GM21423 (cell line): ENCODE measurements at regions not wholly inside any gene's neighbourhood (a gene's known extent, or its start where the extent isn't known, plus 50 kb on each side); places are given as distances from the start of the nearest gene placed in this dataset.

Source experiments
- ATAC-seq: cut with Tn5 transposase; IDR thresholded peaks from one replicate; pipeline ENCODE4 v1.9.1; 2021; ENCODE audit warnings: mild to moderate bottlenecking, moderate library complexity; ENCODE audit not compliant: unreplicated experiment

- no peak for ATAC-seq
These were observed 217.5 kb downstream of the SOX9 start for GRCh38 chr17:72338304-72338703.

GRCh38 chr17:72338847-72339790 lies 218.3 kb downstream of the SOX9 start:
- no peak for ATAC-seq

- ATAC-seq = no peak
These were observed 220.0 kb downstream of the SOX9 start for GRCh38 chr17:72340836-72341235.

GRCh38 chr17:72342061-72342460 lies 221.2 kb downstream of the SOX9 start:
- no peak for ATAC-seq

DNA sequence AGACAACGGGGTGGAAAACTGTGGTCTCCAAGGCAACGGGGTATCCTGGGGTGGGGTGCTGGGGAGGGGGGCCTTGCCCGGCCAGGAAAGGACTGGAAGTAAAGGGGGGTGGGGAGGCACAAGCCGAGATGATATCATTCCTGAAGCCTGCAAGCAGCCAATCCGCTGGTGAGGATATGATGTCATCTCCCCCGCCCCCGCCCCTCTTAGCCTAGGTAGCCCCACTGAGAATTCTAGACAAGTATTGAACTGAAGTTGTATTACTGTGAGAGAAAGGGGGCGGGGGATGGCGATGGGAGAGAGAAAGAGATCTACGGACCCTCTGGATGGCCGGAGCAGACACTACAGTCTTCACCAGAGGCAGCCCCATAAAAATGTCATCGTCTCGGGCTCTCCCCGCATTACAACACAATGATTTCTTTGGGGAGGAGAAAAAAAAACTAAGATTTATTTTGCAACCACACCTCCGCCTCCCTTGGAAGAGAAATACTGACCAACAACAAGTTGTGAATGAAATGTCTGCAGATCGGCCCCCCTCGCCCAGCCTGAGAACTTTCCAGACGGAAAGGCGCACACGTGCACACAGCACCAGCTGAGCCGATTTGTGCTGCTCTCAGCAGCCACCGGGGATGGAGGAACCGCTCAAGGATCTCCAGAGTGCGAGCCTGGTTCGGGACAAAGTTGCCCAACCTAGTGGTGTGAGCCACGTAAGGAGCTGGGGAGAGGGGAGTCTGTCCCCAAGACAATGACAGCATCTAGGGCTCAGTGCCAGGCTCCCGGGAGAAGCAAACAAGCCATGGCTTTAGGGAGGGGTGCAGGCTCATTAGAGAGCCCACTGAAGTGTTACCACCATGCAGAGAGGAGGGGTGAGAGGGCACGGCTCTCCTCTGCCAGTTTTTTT lies 222.1 kb downstream of the SOX9 start:
- no peak for ATAC-seq

DNA sequence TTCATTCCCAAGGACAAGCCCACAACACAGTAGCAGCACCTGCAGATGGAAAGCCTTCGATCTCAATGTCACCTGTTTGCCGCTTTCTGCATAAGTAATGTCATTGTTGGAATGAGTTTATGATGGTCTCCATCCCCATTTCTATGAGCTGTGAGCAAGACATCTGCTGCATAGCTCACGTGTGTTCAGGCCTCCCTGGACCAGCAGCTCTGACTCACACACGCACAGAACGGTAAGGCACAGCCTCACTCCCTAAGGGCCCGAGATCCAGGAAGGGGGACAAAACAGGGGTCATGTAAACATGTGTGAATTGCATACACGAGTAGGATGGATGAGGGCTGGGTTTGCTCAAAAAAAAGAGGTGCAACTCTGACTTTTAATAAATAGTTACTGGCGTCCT lies 223.1 kb downstream of the SOX9 start:
- no peak for ATAC-seq

DNA sequence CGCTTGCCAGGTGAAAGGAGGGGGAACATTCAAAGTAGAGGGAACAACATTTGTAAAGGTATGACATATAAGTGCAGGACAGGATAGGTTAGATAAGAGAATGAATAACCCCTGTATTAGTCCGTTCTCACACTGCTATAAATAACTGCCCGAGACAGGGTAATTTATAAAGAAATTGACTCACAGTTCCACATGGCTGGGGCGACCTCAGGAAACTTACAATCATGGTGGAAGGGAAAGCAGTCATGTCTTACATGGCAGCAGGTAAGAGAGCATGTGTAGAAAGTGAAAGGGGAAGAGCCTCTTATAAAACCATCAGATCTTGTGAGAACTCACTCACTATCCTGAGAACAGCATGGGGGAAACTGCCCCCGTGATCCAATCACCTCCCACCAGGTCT lies 223.8 kb downstream of the SOX9 start:
- ATAC-seq = no peak

- no peak for ATAC-seq
These were observed 224.3 kb downstream of the SOX9 start for GRCh38 chr17:72345088-72345487.

GRCh38 chr17:72345536-72345935 lies 224.7 kb downstream of the SOX9 start:
- no peak for ATAC-seq

DNA sequence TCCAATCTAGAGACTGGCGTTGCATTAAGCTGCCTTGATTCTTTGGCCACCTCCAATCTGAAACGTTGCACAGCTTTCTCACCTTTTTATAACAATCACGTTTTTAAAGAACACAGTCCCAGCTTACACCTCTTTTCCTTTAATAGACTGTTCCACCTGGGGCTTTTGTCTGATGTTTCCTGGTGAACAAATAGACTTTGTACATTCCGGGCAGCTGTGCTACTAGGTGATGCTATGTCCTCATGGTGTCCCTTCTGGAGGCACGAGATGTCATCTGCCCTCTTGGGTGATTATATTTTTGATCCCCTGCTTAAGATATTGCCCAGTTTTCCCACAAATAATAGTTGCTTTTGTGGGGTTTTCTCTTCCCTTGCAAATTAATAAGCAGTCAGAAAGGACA lies 225.5 kb downstream of the SOX9 start:
- no peak for ATAC-seq

- no peak for ATAC-seq
These were observed 228.2 kb downstream of the SOX9 start for GRCh38 chr17:72349011-72349410.

DNA sequence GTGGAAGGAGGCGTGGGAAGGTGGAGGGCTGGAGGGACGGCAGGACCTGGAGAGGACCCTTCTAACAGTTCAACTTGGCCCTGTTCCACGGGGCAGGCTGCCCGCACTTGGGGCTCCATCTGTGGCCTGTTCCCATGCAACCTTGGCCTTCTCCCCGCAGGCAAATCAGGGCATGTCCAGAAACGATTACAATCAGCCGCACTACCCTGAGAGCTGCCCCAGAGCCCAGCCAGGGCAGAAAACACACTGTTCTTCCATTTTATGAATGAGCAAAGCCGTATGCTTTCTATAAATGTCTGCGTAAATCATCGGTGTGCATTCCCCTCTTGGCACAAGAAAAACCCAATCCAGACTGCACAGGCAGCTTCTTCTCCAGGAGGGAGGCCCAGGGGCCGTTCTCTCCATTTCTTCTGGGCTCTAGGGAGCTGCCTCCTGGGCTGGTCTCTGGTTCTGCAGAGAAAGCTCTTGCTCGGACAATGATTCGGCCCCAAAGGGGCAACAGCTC lies 228.7 kb downstream of the SOX9 start:
- no peak for ATAC-seq

DNA sequence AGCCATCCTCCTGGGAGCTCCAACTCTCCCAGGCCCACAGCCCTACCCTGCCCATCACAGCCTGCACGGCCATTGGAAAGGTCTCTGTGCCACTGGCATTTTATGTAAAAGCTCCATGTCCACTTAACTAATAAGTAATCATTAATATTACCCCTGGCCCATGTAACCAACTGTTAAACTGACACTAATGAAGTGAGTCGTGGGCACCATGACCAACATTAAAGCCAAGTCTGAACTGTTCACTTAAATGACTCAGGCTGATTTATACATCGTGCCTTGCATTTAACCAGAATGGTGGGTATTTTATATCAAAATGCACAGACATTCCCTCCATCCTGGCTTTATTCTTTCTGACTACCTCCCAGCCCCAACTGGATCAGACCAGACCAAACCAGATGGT lies 229.3 kb downstream of the SOX9 start:
- ATAC-seq = no peak

DNA sequence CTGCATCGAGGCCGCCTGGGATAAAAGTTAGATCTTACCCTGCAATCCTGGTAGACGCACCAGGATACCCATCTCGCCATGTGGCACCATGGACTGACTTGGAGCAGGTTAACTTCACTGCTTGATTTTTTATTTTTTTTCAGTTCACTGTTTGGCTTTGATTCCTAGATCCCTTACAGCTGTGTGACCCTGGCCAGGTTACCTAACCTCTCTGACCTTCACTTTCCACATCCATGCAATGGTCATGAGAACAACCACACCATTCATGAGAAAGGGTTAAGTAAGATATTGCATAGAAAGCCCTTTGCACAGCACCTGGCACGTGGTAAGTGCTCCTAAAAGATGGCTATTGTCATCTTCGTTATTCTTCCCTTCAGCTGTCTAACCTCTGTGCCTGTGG lies 230.5 kb downstream of the SOX9 start:
- no peak for ATAC-seq

DNA sequence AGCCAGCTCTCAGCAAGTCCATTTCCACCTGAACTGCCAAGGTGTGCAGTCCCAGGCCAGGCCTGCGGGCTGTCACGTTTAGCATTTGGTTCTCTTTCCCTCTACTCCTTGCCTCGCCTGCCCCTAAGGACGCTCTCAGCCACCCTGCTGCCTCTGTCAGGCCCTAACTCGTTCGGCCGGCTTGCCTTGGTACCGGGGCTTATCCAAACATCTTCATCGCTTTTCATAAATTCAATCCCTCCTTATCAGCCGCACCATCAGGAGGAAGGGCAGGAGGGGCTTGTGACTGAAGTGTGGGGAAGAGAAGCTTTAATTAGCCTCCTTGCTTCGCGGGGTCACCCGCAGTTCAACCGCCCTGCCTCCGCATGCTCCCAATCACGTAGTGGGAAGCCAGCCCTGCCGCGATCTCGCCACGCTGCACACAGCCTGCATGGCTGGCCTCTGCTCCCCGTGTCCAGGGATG lies 231.1 kb downstream of the SOX9 start:
- ATAC-seq = no peak

DNA sequence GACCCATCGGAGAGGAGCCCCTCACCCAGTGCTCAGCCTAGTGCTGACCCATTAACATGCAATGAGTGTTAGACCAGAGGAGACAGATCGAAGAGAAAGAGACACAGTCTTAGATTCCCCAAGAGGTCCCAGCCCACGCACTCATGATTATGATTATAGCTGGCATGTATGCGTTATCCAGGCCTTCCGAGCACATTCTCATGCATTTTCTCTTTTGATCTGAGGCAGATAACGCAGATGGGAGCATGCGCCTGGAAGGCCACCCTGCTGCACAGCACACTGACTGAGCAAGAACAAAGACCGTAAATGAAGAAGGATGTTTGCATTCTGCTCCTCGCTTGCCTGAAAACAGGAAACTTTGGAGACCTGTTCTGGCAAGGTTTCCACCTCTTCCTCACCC lies 232.7 kb downstream of the SOX9 start:
- no peak for ATAC-seq

GRCh38 chr17:72354071-72354470 lies 233.3 kb downstream of the SOX9 start:
- no peak for ATAC-seq

DNA sequence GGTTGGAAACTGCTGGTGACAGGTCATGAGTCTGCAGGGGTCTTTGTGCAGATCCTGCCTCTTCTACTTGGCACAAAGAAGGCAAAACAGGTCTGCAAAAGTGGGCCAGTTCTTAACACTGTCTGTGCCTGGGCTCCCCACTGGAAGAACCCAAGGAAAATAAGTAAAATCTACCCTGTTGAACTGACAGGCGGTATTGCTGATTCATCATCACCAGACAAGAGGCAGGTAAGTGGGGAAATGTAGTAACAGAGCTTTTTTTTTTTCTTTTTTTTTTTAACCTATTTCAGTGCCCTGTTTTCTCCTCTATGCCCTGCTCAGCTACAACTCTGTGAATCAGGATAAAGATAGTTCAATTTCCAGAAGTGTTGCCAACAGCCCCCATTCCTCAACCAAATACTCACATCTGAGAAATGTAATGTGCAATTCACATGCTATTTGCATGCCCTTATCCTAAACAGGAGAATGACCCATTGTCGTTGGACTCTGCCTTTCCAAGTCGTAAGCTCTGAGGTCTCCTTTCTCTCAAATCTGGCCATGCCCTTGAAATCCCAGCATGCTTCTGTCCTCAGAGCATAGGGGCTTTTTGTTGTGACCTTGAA lies 237.0 kb downstream of the SOX9 start:
- no peak for ATAC-seq

DNA sequence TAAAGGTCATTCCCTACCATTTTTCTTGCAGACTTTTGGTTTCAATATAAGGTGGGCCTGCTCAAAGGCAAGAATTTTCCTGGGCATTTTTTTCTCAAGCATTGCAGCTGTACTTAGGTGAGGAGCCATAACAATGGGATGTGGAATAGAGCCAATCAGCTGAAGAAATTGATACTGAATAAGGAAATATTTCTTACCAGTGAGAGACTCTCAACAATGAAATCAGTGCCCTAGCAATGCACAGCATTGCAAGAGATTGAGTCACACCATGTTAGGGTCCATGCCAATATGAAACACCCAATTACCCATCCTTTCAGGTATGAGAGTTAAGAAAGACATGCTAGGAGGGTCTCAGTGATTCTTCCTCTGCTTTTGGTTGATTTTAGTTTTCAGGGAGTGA lies 237.6 kb downstream of the SOX9 start:
- ATAC-seq = no peak

DNA sequence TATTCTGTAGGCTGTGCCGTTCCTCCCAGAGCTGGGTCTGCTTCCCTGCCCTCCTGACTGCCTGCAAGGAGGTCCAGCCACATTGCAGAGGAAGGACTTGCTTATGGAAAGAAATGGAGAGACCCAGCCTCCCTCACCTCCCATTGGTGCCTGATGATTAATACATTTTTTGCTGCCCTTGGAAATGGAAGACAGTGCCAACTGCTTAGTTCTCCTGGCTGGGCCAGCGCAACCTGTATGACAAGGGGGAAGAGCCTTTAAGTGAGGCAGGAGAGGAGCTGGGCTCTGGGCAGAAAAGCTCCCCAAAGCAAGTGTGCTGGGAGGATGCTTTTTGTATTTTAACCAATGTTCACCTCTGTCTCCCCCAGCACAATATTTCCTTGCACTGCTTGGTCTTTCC lies 238.5 kb downstream of the SOX9 start:
- no peak for ATAC-seq

DNA sequence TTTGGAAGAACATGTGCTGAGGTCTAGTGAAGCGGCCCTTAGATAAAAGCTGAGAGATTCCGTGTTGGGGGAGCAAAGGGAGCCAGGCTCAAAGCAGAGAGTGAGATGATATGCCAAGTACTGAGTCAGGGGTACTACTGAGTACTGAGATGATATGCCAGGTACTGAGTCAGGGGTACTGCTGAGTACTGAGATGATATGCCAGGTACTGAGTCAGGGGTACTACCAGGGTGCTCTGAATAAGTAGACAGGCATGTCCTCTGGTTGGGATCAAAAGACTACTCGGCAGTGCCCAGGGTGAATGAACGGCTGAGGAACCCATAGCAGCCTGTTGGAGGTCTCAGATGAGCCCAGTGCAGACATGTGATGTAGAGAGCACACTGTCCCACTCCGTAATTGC lies 239.0 kb downstream of the SOX9 start:
- no peak for ATAC-seq
